Suppressor macrophage treated with lipopolysaccharide for 1 hour (primary cell): ENCODE measurements at regions not wholly inside any gene's neighbourhood (a gene's known extent, or its start where the extent isn't known, plus 50 kb on each side); places are given as distances from the start of the nearest gene placed in this dataset.
"Not testable (repeated sequence)": the region's sequence is repeated elsewhere in the genome, so short reads cannot be mapped to it uniquely, and the experiment has no call there.

Experiments
- DNase-seq, 3 donors: peaks; one replicate each; pipeline ENCODE4 v3.0.0-alpha.2; 2020 to 2022

- peak in 1 of 3 donors; percentile 27 for DNase-seq
Measured at GRCh38 chr11:14573539-14574057, 53.4 kb upstream of the PSMA1 start.

GRCh38 chr11:14577292-14577691, 57.1 kb upstream of the PSMA1 start:
- no peak for DNase-seq

GRCh38 chr11:14577835-14578529, 57.8 kb upstream of the PSMA1 start:
- DNase-seq = peak in 1 of 3 donors; percentile 19

- peak; percentile 74 to 81 (median 77) for DNase-seq
Measured at GRCh38 chr11:14578541-14578956, 58.4 kb upstream of the PSMA1 start.

- DNase-seq = peak; percentile 40 to 49 (median 43)
Measured at GRCh38 chr11:14579646-14580045, 59.5 kb upstream of the PSMA1 start.

- DNase-seq = no peak
Measured at GRCh38 chr11:14582793-14583192, 60.8 kb upstream of the PDE3B start.

GRCh38 chr11:14583252-14584034, 60.2 kb upstream of the PDE3B start:
- no peak for DNase-seq

- no peak for DNase-seq
Measured at GRCh38 chr11:14584035-14584363, 59.6 kb upstream of the PDE3B start.

GRCh38 chr11:14584595-14584994, 59.0 kb upstream of the PDE3B start:
- DNase-seq = no peak

- DNase-seq = no peak
Measured at GRCh38 chr11:14585438-14585837, 58.2 kb upstream of the PDE3B start.

- peak; percentile 63 to 74 (median 73) for DNase-seq
Measured at GRCh38 chr11:14587258-14587657, 56.3 kb upstream of the PDE3B start.

GRCh38 chr11:14588681-14589080, 54.9 kb upstream of the PDE3B start:
- DNase-seq = no peak

- no peak for DNase-seq
Measured at GRCh38 chr11:14589421-14589820, 54.2 kb upstream of the PDE3B start.

GRCh38 chr11:14591046-14591445, 52.6 kb upstream of the PDE3B start:
- DNase-seq = not testable (repeated sequence)

- no peak for DNase-seq
Measured at GRCh38 chr11:14593671-14594070, 49.9 kb upstream of the PDE3B start.
